HepG2 (cell line): ENCODE measurements at regions not wholly inside any gene's neighbourhood (a gene's known extent, or its start where the extent isn't known, plus 50 kb on each side); places are given as distances from the start of the nearest gene placed in this dataset.
"Not testable (repeated sequence)": the region's sequence is repeated elsewhere in the genome, so short reads cannot be mapped to it uniquely, and the experiment has no call there.

Experiments
- ATAC-seq: fragments of 200-7000 bp; cut with Tn5 transposase; 3 replicates; pipeline ENCODE4 v1.9.1; 2020; ENCODE audit warnings: mild to moderate bottlenecking, moderate library complexity
- BruUV-seq: library from RNA; stranded (reverse); fragments of 400-500 nt; replicated peaks from 2 replicates; lab custom pipeline; 2021; lab: Mats Ljungman, UMichigan
- CTCF ChIA-PET: fragments of 300-600 bp; formaldehyde crosslinking; extraction: SDS; loops from one replicate; lab custom pipeline; 2021; ENCODE audit warnings: low total read pairs, inconsistent platforms, low intra/inter-chr PET ratio; lab: Yijun Ruan, JAX
- POLR2A ChIA-PET: fragments of 350-600 bp; sonication (Branson Sonifier 250); formaldehyde crosslinking; loops from one replicate; lab custom pipeline; 2020; ENCODE audit warnings: antibody characterized with exemption, inconsistent platforms; lab: Yijun Ruan, JAX
- DNase-seq: peaks from one replicate; pipeline ENCODE4 v3.0.0-alpha.2; 2015; ENCODE audit warnings: low spot score
- FAIRE-seq: peaks from 3 replicates; lab custom pipeline; 2011; peaks lifted over from hg19 to GRCh38; lab: Jason Lieb, UNC
- H2AFZ ChIP-seq: one replicate; pipeline ENCODE4 v1.6.1; 2011; ENCODE audit warnings: low read length, inconsistent platforms
- H3K27ac ChIP-seq: fragments of 300-600 bp; 3 replicates; pipeline ENCODE4 v1.8.0; 2011; ENCODE audit warnings: mixed run types, mild to moderate bottlenecking, mixed read lengths, low read length, inconsistent platforms; ENCODE audit not compliant: insufficient read depth; ENCODE audit errors: extremely low read length
- H3K27me3 ChIP-seq, 2 experiments: fragments of 200-600 bp in 1 of 2; 2 replicates in 1 of 2; 3 replicates in 1 of 2; pipeline versions ENCODE4 v1.6.0 to v1.8.0; 2011; ENCODE audit warnings: low read length in 2 of 2, mild to moderate bottlenecking in 2 of 2, moderate library complexity in 2 of 2, inconsistent platforms in 1 of 2; ENCODE audit not compliant: insufficient read depth in 2 of 2, control insufficient read depth in 1 of 2
- H3K36me3 ChIP-seq, 2 experiments: fragments of 200-600 bp in 1 of 2; replicated peaks in 1 of 2; 2 replicates in 1 of 2; 3 replicates in 1 of 2; pipeline versions ENCODE4 v1.5.1 to v1.8.0; 2011; ENCODE audit warnings: low read length in 2 of 2, inconsistent platforms in 1 of 2; ENCODE audit not compliant: insufficient read depth in 2 of 2, control insufficient read depth in 1 of 2
- H3K4me1 ChIP-seq: 2 replicates; pipeline ENCODE4 v1.5.1; 2012; ENCODE audit warnings: low read length, inconsistent platforms; ENCODE audit not compliant: insufficient read depth
- H3K4me2 ChIP-seq: 2 replicates; pipeline ENCODE4 v1.6.0; 2011; ENCODE audit warnings: low read depth, low read length, inconsistent platforms
- H3K4me3 ChIP-seq, 3 experiments: fragments of 200-600 bp in 1 of 3; sonication (generic), shearing (Covaris generic) in 1 of 3; replicated peaks in 1 of 3; 2 replicates each; pipeline ENCODE4 v1.5.1; 2011 to 2016; ENCODE audit warnings: low read length in 3 of 3, inconsistent platforms in 2 of 3, low read depth in 2 of 3, mild to moderate bottlenecking in 2 of 3, control low read depth in 1 of 3, mixed read lengths in 1 of 3; ENCODE audit not compliant: insufficient read depth in 1 of 3
- H3K79me2 ChIP-seq: one replicate; pipeline ENCODE4 v1.6.1; 2011; ENCODE audit warnings: low read length, inconsistent platforms; ENCODE audit not compliant: insufficient read depth
- H3K9ac ChIP-seq: 2 replicates; pipeline ENCODE4 v1.6.0; 2011; ENCODE audit warnings: mild to moderate bottlenecking, low read depth, low read length, inconsistent platforms; ENCODE audit not compliant: insufficient read depth
- H3K9me3 ChIP-seq: 2 replicates; pipeline ENCODE4 v1.5.1; 2012; ENCODE audit warnings: mild to moderate bottlenecking, low read length
- H4K20me1 ChIP-seq: 2 replicates; pipeline ENCODE4 v1.6.0; 2011; ENCODE audit warnings: inconsistent platforms, mild to moderate bottlenecking, low read length, moderate library complexity; ENCODE audit not compliant: insufficient read depth
- WGBS: methylation state at CpG from one replicate; pipeline ENCODE4 v1.1.6; 2017; ENCODE audit warnings: low lambda C conversion rate; 5-methylcytosine and 5-hydroxymethylcytosine counted together
- in situ Hi-C: cut with HindIII; loops from 2 replicates; pipeline ENCODE4 v1.10.0; 2017; ENCODE audit warnings: low pct_unique_long_range_greater_than_20kb; ENCODE audit not compliant: extremely low pct_ligation_motif_present
- intact Hi-C: fragments of 100-400 bp; cut with micrococcal nuclease; formaldehyde crosslinking; loops from one replicate; pipeline ENCODE4 v1.10.0; 2022; ENCODE audit not compliant: unreplicated experiment

- BruUV-seq, ATAC-seq, DNase-seq, POLR2A ChIA-PET, H3K9ac ChIP-seq, H3K27me3 ChIP-seq, FAIRE-seq, H2AFZ ChIP-seq, H3K9me3 ChIP-seq, intact Hi-C loops, CTCF ChIA-PET, H3K36me3 ChIP-seq, H3K27ac ChIP-seq, H3K79me2 ChIP-seq, in situ Hi-C loops, H3K4me3 ChIP-seq, H3K4me2 ChIP-seq, H3K4me1 ChIP-seq, H4K20me1 ChIP-seq: not testable (repeated sequence)
- no CpG with 5 or more reads among the region's 3 CpGs for WGBS
Observed at GRCh38 chr1:144046645-144047044, 74.9 kb upstream of the FAM72C start.

DNA sequence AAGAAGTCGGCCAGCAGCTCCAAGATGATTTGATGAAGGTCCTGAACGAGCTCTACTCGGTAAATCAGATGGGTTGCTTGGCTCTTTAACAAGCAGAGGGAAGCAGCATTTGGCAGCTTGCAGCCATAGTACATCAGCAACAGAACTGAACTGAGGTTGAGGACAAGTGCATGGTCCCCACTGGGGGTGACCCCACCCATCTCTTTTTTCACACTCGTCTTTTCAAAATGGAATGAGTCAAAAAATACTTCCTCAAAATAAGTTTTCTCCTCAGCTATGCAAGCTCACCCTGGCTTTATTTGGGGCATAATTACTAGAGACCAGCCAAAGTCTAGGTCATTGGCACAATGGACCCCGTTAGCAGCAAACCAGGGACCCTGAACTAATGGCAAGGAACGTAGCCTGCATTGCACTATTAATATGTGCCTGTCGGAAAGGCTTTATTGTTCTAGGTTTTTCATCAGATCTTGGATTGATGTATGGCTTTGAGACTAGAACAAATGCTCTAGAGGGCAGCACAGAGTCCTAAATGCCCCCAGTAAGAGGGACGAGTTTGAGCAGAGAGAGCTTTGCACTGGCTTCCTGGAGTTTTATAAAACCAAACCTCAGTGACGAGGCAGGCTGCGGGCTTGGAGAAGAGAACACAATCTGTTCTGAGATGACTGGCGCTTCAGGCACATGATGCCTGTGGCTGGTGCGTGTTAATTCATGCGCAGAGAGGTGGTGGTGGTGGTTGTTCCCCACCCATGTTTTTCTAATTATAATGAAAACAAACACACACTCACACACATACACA is 74.2 kb upstream of the FAM72C start:
- intact Hi-C loops, H4K20me1 ChIP-seq, FAIRE-seq, CTCF ChIA-PET, H3K9me3 ChIP-seq, BruUV-seq, H3K4me1 ChIP-seq, H3K4me2 ChIP-seq, H3K27me3 ChIP-seq, H3K9ac ChIP-seq, DNase-seq, in situ Hi-C loops, H3K27ac ChIP-seq, H3K36me3 ChIP-seq, POLR2A ChIA-PET, H2AFZ ChIP-seq, H3K4me3 ChIP-seq, H3K79me2 ChIP-seq: not testable (repeated sequence)
- peak; percentile 83 for ATAC-seq
- 83% methylated on average over 7 of the region's 13 CpGs for WGBS

DNA sequence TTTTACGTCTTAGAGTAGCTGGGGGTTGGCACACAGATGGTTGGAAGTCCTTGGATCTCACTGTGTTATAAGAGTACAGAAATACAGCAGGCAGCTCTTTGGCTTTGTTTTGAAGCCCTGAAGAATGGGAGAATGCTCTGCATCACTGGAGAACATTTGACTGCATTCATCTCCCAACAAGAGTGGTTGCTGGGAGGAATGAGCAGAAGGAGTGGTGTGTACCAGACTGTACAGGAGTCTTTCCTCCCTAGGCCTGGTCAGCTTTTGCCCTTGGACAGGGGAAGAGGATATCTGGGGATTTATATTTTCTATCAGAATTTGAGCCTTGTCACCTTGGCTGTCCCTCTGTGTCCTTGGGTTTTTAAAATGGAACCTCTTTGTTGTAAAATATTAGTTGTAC is 70.5 kb upstream of the FAM72C start:
- H2AFZ ChIP-seq, FAIRE-seq, H3K27me3 ChIP-seq, H3K4me1 ChIP-seq, H4K20me1 ChIP-seq, H3K4me2 ChIP-seq, BruUV-seq, H3K9me3 ChIP-seq, H3K4me3 ChIP-seq, H3K36me3 ChIP-seq, H3K27ac ChIP-seq, CTCF ChIA-PET, intact Hi-C loops, H3K9ac ChIP-seq, DNase-seq, POLR2A ChIA-PET, H3K79me2 ChIP-seq, in situ Hi-C loops: not testable (repeated sequence)
- peak; percentile 54 for ATAC-seq
- WGBS = no CpG with 5 or more reads among the region's 1 CpG

DNA sequence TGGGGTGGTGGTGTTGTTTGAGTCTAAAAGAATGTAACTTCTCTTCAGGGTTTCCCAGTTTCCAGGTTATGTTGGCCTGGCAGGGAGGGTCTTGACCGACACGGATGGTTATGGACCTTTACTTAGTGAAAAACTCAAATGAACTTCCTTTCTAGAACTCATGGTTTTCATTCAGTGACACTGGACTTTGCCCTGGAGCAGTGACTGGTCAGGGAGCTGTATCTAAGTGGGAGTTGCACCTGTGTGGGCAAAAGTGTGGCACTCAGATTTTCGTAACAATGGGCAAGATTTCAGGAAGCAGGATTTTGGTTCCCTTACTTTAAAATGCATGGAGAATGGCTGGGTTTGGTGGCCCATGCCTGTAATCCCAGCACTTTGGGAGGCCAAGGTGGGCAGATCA is 68.5 kb upstream of the FAM72C start:
- FAIRE-seq, CTCF ChIA-PET, intact Hi-C loops, H3K9me3 ChIP-seq, BruUV-seq, H3K27ac ChIP-seq, H4K20me1 ChIP-seq, H3K79me2 ChIP-seq, H3K4me2 ChIP-seq, H3K9ac ChIP-seq, DNase-seq, H3K4me3 ChIP-seq, H3K27me3 ChIP-seq, H3K4me1 ChIP-seq, H3K36me3 ChIP-seq, in situ Hi-C loops, H2AFZ ChIP-seq, POLR2A ChIA-PET: not testable (repeated sequence)
- no CpG with 5 or more reads among the region's 3 CpGs for WGBS
- ATAC-seq = peak; percentile 31; the same call in 2 of the 3 replicates
